Smooth muscle cell (in vitro differentiated cells): ENCODE measurements at regions not wholly inside any gene's neighbourhood (a gene's known extent, or its start where the extent isn't known, plus 50 kb on each side); places are given as distances from the start of the nearest gene placed in this dataset.

Experiments
- DNase-seq: peaks from one replicate; lab custom pipeline; 2025; ENCODE audit not compliant: unreplicated experiment; lab: John Stamatoyannopoulos, UW
- H2AFZ ChIP-seq: fragments of 200-600 bp; sonication (generic); 2 replicates; pipeline ENCODE4 v1.6.0; 2016; ENCODE audit warnings: antibody characterized with exemption, low read depth, mild to moderate bottlenecking
- H3F3A ChIP-seq: fragments of 200-600 bp; sonication (generic); 2 replicates; pipeline ENCODE4 v1.6.0; 2017; ENCODE audit warnings: antibody characterized with exemption, low read depth
- H3K27ac ChIP-seq: fragments of 200-600 bp; sonication (generic); 2 replicates; pipeline ENCODE4 v1.5.1; 2016; ENCODE audit warnings: low read depth, mild to moderate bottlenecking
- H3K27me3 ChIP-seq: fragments of 200-600 bp; sonication (generic); 2 replicates; pipeline ENCODE4 v1.6.1; 2016; ENCODE audit warnings: low read depth, mild to moderate bottlenecking
- H3K36me3 ChIP-seq: fragments of 200-600 bp; sonication (generic); 2 replicates; pipeline ENCODE4 v1.5.1; 2016; ENCODE audit warnings: low read depth
- H3K4me1 ChIP-seq: fragments of 200-600 bp; sonication (generic); 2 replicates; pipeline ENCODE4 v1.5.1; 2016; ENCODE audit warnings: low read depth
- H3K4me2 ChIP-seq: fragments of 200-600 bp; sonication (generic); 2 replicates; pipeline ENCODE4 v1.6.0; 2016; ENCODE audit warnings: mild to moderate bottlenecking
- H3K4me3 ChIP-seq: fragments of 200-600 bp; sonication (generic); 2 replicates; pipeline ENCODE4 v1.5.1; 2016; ENCODE audit warnings: mild to moderate bottlenecking
- H3K79me2 ChIP-seq: fragments of 200-600 bp; sonication (generic); 2 replicates; pipeline ENCODE4 v1.6.0; 2016; ENCODE audit warnings: low read depth, mild to moderate bottlenecking
- H3K9ac ChIP-seq: fragments of 200-600 bp; sonication (generic); 2 replicates; pipeline ENCODE4 v1.6.0; 2016; ENCODE audit warnings: low read depth
- H3K9me3 ChIP-seq: fragments of 200-600 bp; sonication (generic); replicated peaks from 2 replicates; pipeline ENCODE4 v1.5.1; 2016; ENCODE audit warnings: low read depth
- H4K20me1 ChIP-seq: fragments of 200-600 bp; sonication (generic); 2 replicates; pipeline ENCODE4 v1.6.0; 2016; ENCODE audit warnings: low read depth
- CTCF ChIP-seq: fragments of 200-600 bp; sonication (generic); IDR thresholded peaks from 2 replicates; pipeline ENCODE4 v1.5.1; 2017; ENCODE audit warnings: borderline replicate concordance, mild to moderate bottlenecking, antibody characterized with exemption; ENCODE audit not compliant: insufficient read depth, poor library complexity, severe bottlenecking
- WGBS: methylation state at CpG from one replicate; pipeline ENCODE4 v1.1.7; 2016; ENCODE audit warnings: low lambda C conversion rate; 5-methylcytosine and 5-hydroxymethylcytosine counted together

- H3K4me3 ChIP-seq: no peak overlapping the region
- no peaks in the 10 kb centered on the region for H3F3A ChIP-seq
- H3K36me3 ChIP-seq: no peaks in the 10 kb centered on the region
- H2AFZ ChIP-seq: no peak overlapping the region
- no peak for DNase-seq
- no peaks in the 10 kb centered on the region for H4K20me1 ChIP-seq
- H3K27ac ChIP-seq: no peak overlapping the region
- 90% methylated on average over 1 of the region's 1 CpG for WGBS
- peaks cover 4% of the 10 kb centered on the region for H3K4me1 ChIP-seq
- H3K4me2 ChIP-seq: no peak overlapping the region
- H3K9ac ChIP-seq: no peak overlapping the region
- no peaks in the 10 kb centered on the region for H3K79me2 ChIP-seq
- H3K9me3 ChIP-seq: no peaks in the 10 kb centered on the region
- no peaks in the 10 kb centered on the region for H3K27me3 ChIP-seq
- no peak for TF ChIP-seq CTCF
Observed at GRCh38 chr12:90112666-90113065, 404.0 kb upstream of the ATP2B1 start.

- H2AFZ ChIP-seq: no peak overlapping the region
- H3K4me3 ChIP-seq: no peak overlapping the region
Observed at GRCh38 chr12:90111791-90112580, 403.3 kb upstream of the ATP2B1 start.

GRCh38 chr12:90106568-90106967 is 397.9 kb upstream of the ATP2B1 start:
- no peak for TF ChIP-seq CTCF
- peaks cover 3% of the 10 kb centered on the region for H3K4me1 ChIP-seq
- 100% methylated on average over 3 of the region's 3 CpGs for WGBS
- H3K9me3 ChIP-seq: no peaks in the 10 kb centered on the region
- H3K9ac ChIP-seq: no peak overlapping the region
- no peaks in the 10 kb centered on the region for H4K20me1 ChIP-seq
- H3K27me3 ChIP-seq: no peaks in the 10 kb centered on the region
- H3K79me2 ChIP-seq: no peaks in the 10 kb centered on the region
- H2AFZ ChIP-seq: no peak overlapping the region
- H3K27ac ChIP-seq: no peak overlapping the region
- H3K4me2 ChIP-seq: no peak overlapping the region
- H3K4me3 ChIP-seq: no peak overlapping the region
- no peaks in the 10 kb centered on the region for H3K36me3 ChIP-seq
- no peak for DNase-seq
- H3F3A ChIP-seq: no peaks in the 10 kb centered on the region

More at GRCh38 chr12:90111791-90112580, 403.3 kb upstream of the ATP2B1 start:
- Histone ChIP-seq H3K9me3 (no peaks in the 10 kb centered on the region), H3K36me3 (no peaks in the 10 kb centered on the region), H3K27ac (no peak overlapping the region), H3K79me2 (no peaks in the 10 kb centered on the region), H3F3A (no peaks in the 10 kb centered on the region), H3K4me2 (no peak overlapping the region), H3K4me1 (peaks cover 4% of the 10 kb centered on the region), H3K9ac (no peak overlapping the region), H4K20me1 (no peaks in the 10 kb centered on the region), H3K27me3 (no peaks in the 10 kb centered on the region)
- 82% methylated on average over 10 of the region's 10 CpGs for WGBS
- no peak for DNase-seq
- TF ChIP-seq CTCF: no peak

- Histone ChIP-seq H3K4me1 (peaks cover 38% of the 10 kb centered on the region), H3K79me2 (no peaks in the 10 kb centered on the region), H3K27ac (no peak overlapping the region), H3K36me3 (no peaks in the 10 kb centered on the region), H2AFZ (no peak overlapping the region), H3K27me3 (no peaks in the 10 kb centered on the region), H3K9me3 (no peaks in the 10 kb centered on the region), H3K4me3 (no peak overlapping the region), H4K20me1 (no peaks in the 10 kb centered on the region), H3K4me2 (no peak overlapping the region), H3K9ac (no peak overlapping the region), H3F3A (peaks cover 20% of the 10 kb centered on the region)
- DNase-seq: no peak
- peak; percentile 48 for TF ChIP-seq CTCF
- WGBS: 74% methylated on average over 3 of the region's 3 CpGs
Observed at GRCh38 chr12:90102957-90103652, 394.5 kb upstream of the ATP2B1 start.
